ENCODE measurements at regions not wholly inside any gene's neighbourhood (a gene's known extent, or its start where the extent isn't known, plus 50 kb on each side); places are given as distances from the start of the nearest gene placed in this dataset.
A peak's percentile ranks its signal among the peaks of the same experiment; 100 is the strongest.

- TF ChIP-seq POLR2A (IDR thresholded peaks at IDR 0.05): no peak
- TF ChIP-seq, protein P1, sequence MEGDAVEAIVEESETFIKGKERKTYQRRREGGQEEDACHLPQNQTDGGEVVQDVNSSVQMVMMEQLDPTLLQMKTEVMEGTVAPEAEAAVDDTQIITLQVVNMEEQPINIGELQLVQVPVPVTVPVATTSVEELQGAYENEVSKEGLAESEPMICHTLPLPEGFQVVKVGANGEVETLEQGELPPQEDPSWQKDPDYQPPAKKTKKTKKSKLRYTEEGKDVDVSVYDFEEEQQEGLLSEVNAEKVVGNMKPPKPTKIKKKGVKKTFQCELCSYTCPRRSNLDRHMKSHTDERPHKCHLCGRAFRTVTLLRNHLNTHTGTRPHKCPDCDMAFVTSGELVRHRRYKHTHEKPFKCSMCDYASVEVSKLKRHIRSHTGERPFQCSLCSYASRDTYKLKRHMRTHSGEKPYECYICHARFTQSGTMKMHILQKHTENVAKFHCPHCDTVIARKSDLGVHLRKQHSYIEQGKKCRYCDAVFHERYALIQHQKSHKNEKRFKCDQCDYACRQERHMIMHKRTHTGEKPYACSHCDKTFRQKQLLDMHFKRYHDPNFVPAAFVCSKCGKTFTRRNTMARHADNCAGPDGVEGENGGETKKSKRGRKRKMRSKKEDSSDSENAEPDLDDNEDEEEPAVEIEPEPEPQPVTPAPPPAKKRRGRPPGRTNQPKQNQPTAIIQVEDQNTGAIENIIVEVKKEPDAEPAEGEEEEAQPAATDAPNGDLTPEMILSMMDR (IDR thresholded peaks at IDR 0.05): peak in 3 of 12 donors; percentile 6 to 20 (median 12)
These were observed 324.0 kb upstream of the PLET1 start for GRCh38 chr11:112584672-112585071.
